ENCODE measurements at regions not wholly inside any gene's neighbourhood (a gene's known extent, or its start where the extent isn't known, plus 50 kb on each side); places are given as distances from the start of the nearest gene placed in this dataset.
A peak's percentile ranks its signal among the peaks of the same experiment; 100 is the strongest.

DNA sequence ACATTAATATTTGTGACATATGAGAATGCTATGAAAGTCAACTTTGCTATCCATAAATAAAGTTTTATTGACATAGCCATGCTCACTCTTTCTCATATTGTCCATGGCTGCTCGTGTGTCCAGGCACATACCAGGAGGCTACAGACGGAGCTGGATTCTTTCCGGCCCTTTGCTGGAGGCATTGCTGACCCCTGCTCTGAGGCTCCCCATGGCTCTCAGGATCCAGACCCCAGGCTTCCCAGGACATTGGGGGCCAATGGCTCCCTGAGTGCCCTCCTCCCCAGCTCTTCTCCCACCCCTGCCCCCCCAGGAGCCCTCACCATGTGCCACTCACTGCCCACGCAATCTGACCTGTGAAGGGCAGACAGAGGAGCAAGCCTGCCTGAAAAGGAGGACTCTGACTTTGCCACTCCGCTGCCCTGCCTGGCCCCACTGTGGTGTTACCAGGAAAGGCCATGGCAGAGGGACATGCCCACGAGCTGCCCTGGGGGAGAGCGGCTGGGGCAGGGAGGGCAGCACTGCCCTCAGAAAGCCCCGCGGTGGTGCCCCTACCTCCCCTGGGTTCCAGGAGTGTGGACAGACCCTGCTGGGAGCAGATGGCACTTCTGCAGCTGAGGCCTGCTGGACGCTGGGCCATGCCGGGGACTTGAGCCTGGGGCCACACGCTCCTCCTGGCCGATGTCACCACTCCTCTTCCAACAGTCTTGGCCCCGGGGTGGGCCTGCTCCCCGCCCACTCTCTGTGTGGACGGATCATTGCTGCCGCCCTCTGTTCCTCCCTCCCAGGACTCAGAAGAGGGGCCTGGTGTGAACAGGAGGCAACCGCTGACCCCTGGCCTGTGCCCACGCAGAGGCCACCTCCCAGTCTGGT is 97.8 kb upstream of the BHLHE23 start:
- intact Hi-C loops (cut with DNase I) = loop anchor here (5.0 kb wide), 1 partner anchor 247 kb away; no protein-coding TSS in a partner anchor
- H3K27me3 ChIP-seq = no peaks in the 10 kb centered on the region
- H3K36me3 ChIP-seq = no peaks in the 10 kb centered on the region
- H3K27ac ChIP-seq = no peak overlapping the region
- H3K9me3 ChIP-seq = peaks cover 0 to 4% of the 10 kb centered on the region in 2 donors
- H3K4me1 ChIP-seq = peaks cover 5% of the 10 kb centered on the region in 2 donors
- DNase-seq (ENCODE audit: low spot score in 2 of 2) = no peak
- no peak overlapping the region for H3K4me3 ChIP-seq
- TF ChIP-seq CTCF (IDR thresholded peaks at IDR 0.05) = no peak

DNA sequence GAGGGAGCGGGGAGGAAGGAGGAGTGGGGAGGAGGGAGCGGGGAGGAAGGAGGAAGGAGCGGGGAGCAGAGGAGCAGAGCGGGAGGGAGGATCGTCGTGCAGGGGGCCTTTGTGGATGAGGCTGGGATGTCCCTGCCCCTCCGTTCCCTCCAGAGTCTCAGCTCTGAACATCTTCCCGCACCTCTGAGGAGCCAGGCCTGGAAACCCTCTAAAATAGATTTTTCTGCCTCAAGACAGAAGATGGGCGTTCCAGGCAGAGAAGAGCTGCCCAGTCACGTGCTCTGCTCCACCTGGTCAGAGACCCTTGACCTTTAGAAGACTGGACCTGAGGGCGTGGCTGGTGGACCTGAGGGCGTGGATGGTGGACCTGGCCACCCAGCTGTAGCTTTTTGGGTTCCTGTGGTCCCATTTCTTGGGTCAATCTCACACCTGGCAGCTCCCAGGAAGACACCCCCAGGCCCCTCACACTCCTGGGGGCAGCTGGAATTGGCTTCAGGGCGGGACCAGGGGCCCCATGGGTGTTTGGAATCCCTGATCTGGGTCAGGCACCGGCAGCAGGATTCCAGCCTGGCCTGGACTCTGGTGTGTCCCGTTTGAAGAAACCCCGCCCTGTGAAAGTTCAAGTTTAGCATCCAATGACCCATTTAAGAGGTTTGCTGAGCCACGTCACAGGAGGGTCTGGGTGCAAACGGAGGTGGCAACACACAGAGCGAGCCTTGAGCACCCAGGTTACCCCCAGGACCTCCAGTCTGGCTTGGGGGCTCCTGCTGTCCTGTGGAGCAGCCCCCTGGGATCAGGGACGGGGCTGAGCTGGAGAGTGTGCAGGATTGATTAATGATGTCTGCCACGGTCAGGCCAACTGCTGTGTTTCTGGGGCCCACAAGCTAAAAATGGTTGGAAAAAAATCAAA is 96.9 kb upstream of the BHLHE23 start:
- peaks cover 0 to 4% of the 10 kb centered on the region in 2 donors for H3K9me3 ChIP-seq
- TF ChIP-seq CTCF (IDR thresholded peaks at IDR 0.05) = no peak
- no peak overlapping the region for H3K4me3 ChIP-seq
- H3K4me1 ChIP-seq = peaks cover 5% of the 10 kb centered on the region in 2 donors
- intact Hi-C loops (cut with DNase I) = loop anchor here (2.0 to 5.0 kb wide), 2 partner anchors 113 to 246 kb away; partner anchors contain the start of gene YTHDF1
- no peaks in the 10 kb centered on the region for H3K36me3 ChIP-seq
- H3K27me3 ChIP-seq = no peaks in the 10 kb centered on the region
- no peak for DNase-seq (ENCODE audit: low spot score in 2 of 2)
- H3K27ac ChIP-seq = no peak overlapping the region

GRCh38 chr20:63102721-63103375 is 96.1 kb upstream of the BHLHE23 start:
- peak in 1 of 2 donors; percentile 73 for DNase-seq (ENCODE audit: low spot score in 2 of 2)
- intact Hi-C loops (cut with DNase I) = loop anchor here (2.0 to 5.0 kb wide), 2 partner anchors 114 to 246 kb away; partner anchors contain the start of gene YTHDF1
- TF ChIP-seq CTCF (IDR thresholded peaks at IDR 0.05) = no peak
- peak overlapping the region; percentile 47 to 88 for H3K27ac ChIP-seq
- H3K27me3 ChIP-seq = no peaks in the 10 kb centered on the region
- H3K36me3 ChIP-seq = no peaks in the 10 kb centered on the region
- H3K4me1 ChIP-seq = peaks cover 5% of the 10 kb centered on the region in 2 donors
- H3K4me3 ChIP-seq = peak overlapping the region; percentile 73
- peaks cover 0 to under 1% of the 10 kb centered on the region in 2 donors for H3K9me3 ChIP-seq

DNA sequence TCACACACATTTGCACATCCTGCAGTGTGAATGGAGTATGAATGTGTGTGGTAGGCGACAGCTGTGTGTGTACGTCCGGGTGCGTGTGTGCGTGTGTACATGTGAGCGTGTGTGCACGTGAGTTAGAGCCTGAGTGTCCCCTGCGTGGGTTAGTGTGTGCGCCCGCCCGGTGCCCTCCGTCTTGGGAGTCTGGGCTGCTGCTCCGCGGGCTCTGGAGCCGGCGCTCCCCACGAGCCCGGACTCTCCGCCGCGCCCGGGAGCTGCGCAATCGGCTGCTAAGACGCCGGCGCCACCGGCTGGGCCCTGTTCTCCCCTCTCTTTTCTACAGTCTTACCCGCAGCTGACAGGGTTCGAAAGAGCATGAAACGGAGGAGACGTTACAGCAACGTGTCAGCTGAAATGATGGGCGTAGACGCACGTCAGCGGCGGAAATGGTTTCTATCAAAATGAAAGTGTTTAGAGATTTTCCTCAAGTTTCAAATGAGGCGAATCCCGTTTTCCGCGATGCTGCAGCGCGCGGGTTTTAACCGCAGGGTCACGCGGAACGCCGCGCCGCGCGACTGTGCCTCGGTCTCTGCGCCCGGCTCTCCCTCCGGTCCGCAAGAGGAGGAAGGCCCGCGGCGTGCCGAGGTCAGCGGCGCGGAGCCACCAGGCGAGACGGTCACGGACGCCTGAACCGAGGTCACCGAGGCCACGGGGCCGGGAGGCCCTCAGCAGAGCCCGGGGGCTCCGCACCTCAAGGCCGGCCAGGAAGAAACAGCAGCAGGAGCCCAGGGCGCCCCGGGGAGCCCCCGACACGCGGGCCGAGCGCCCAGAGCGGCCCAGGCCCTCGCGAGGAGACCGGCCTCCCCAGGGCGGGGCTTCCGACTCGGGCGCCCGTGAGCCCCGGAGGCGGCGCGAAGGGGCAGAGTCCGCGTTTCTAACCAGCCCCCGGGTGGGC is 95.3 kb upstream of the BHLHE23 start:
- intact Hi-C loops (cut with DNase I) = loop anchor here (2.0 to 5.0 kb wide), 2 partner anchors 115 to 245 kb away; partner anchors contain the start of gene YTHDF1
- Histone ChIP-seq H3K9me3 (no peaks in the 10 kb centered on the region), H3K27ac (peak overlapping the region; percentile 47 to 88), H3K27me3 (no peaks in the 10 kb centered on the region), H3K4me1 (peaks cover 5% of the 10 kb centered on the region in 2 donors), H3K4me3 (peak overlapping the region; percentile 73), H3K36me3 (no peaks in the 10 kb centered on the region)
- no peak for TF ChIP-seq CTCF (IDR thresholded peaks at IDR 0.05)
- DNase-seq (ENCODE audit: low spot score in 2 of 2) = peak in 1 of 2 donors; percentile 66
